WTC11 (cell line): ENCODE measurements at regions not wholly inside any gene's neighbourhood (a gene's known extent, or its start where the extent isn't known, plus 50 kb on each side); places are given as distances from the start of the nearest gene placed in this dataset.

Experiments used
- ATAC-seq: fragments of 200-7000 bp; cut with Tn5 transposase; 2 replicates; pipeline ENCODE4 v1.10.0; 2021; ENCODE audit warnings: mild to moderate bottlenecking, moderate library complexity
- CTCF ChIA-PET: fragments of 300-600 bp; sonication (Branson Sonifier 250); formaldehyde crosslinking; loops from one replicate; lab custom pipeline; 2021; ENCODE audit warnings: antibody characterized with exemption; lab: Charles Lee
- POLR2A ChIA-PET: fragments of 350-600 bp; sonication (Branson Sonifier 250); formaldehyde crosslinking; loops from one replicate; lab custom pipeline; 2021; ENCODE audit warnings: antibody characterized with exemption; lab: Charles Lee
- DNase-seq: peaks from one replicate; pipeline ENCODE4 v3.0.0; 2021; ENCODE audit warnings: low spot score
- H3K27ac Mint-ChIP-seq: 2 replicates; pipeline ENCODE4 v1.8.0; 2021; ENCODE audit warnings: mixed read lengths
- H3K27me3 Mint-ChIP-seq: 2 replicates; pipeline ENCODE4 v1.8.0; 2021; ENCODE audit warnings: low read depth, mild to moderate bottlenecking, moderate library complexity, mixed read lengths
- H3K36me3 Mint-ChIP-seq: 2 replicates; pipeline ENCODE4 v1.8.0; 2021; ENCODE audit warnings: mixed read lengths
- H3K4me1 Mint-ChIP-seq: 2 replicates; pipeline ENCODE4 v1.8.0; 2022; ENCODE audit warnings: mixed read lengths
- H3K4me3 Mint-ChIP-seq: 2 replicates; pipeline ENCODE4 v1.8.0; 2021; ENCODE audit warnings: mild to moderate bottlenecking, moderate library complexity, mixed read lengths
- H3K9me3 Mint-ChIP-seq: 2 replicates; pipeline ENCODE4 v1.8.0; 2021; ENCODE audit warnings: mixed read lengths
- AR ChIP-seq: fragments of 250-450 bp; sonication (Bioruptor Pico); IDR thresholded peaks from 2 replicates; pipeline ENCODE4 v1.9.0; 2021; ENCODE audit warnings: mild to moderate bottlenecking
- ATF2 ChIP-seq: sonication (generic); formaldehyde crosslinking; IDR thresholded peaks from 2 replicates; pipeline ENCODE4 v1.8.1; 2022; ENCODE audit warnings: low read depth, missing genetic modification reagents, borderline replicate concordance
- ATF6 ChIP-seq: sonication (generic); formaldehyde crosslinking; IDR thresholded peaks from 2 replicates; pipeline ENCODE4 v1.8.1; 2023; ENCODE audit warnings: mild to moderate bottlenecking, missing genetic modification reagents
- EMX1 ChIP-seq: fragments of 250-450 bp; sonication (Bioruptor Pico); IDR thresholded peaks from 2 replicates; pipeline ENCODE4 v1.8.0; 2021; ENCODE audit warnings: mild to moderate bottlenecking
- FOXK1 ChIP-seq: sonication (generic); formaldehyde crosslinking; IDR thresholded peaks from 2 replicates; pipeline ENCODE4 v1.8.0; 2022; ENCODE audit warnings: mild to moderate bottlenecking, moderate library complexity, missing genetic modification reagents
- GABPB1 ChIP-seq: sonication (generic); formaldehyde crosslinking; IDR thresholded peaks from 2 replicates; pipeline ENCODE4 v1.8.1; 2023; ENCODE audit warnings: mild to moderate bottlenecking, missing genetic modification reagents
- HMGA2 ChIP-seq: fragments of 250-450 bp; sonication (Bioruptor Pico); IDR thresholded peaks from 2 replicates; pipeline ENCODE4 v1.4.0; 2021; ENCODE audit warnings: mild to moderate bottlenecking, moderate library complexity
- IRF1 ChIP-seq: sonication (generic); formaldehyde crosslinking; IDR thresholded peaks from 2 replicates; pipeline ENCODE4 v1.8.0; 2023; ENCODE audit warnings: missing genetic modification reagents
- MAX ChIP-seq: sonication (generic); formaldehyde crosslinking; IDR thresholded peaks from 2 replicates; pipeline ENCODE4 v1.8.0; 2022; ENCODE audit warnings: mild to moderate bottlenecking, missing genetic modification reagents
- MLX ChIP-seq: sonication (generic); formaldehyde crosslinking; IDR thresholded peaks from 2 replicates; pipeline ENCODE4 v1.8.1; 2023; ENCODE audit warnings: mild to moderate bottlenecking, missing genetic modification reagents, moderate library complexity
- SP1 ChIP-seq: sonication (generic); formaldehyde crosslinking; conservative IDR thresholded peaks from 2 replicates; pipeline ENCODE4 v1.8.1; 2022; ENCODE audit warnings: missing genetic modification reagents
- ZNF219 ChIP-seq: sonication (generic); formaldehyde crosslinking; IDR thresholded peaks from 2 replicates; pipeline ENCODE4 v1.8.0; 2023; ENCODE audit warnings: missing genetic modification reagents, mild to moderate bottlenecking, borderline replicate concordance
- ZNF232 ChIP-seq: sonication (generic); formaldehyde crosslinking; IDR thresholded peaks from 2 replicates; pipeline ENCODE4 v1.8.0; 2022; ENCODE audit warnings: mild to moderate bottlenecking, missing genetic modification reagents
- ZNF425 ChIP-seq: fragments of 250-450 bp; sonication (Bioruptor Pico); conservative IDR thresholded peaks from 2 replicates; pipeline ENCODE4 v1.9.0; 2021; ENCODE audit warnings: mild to moderate bottlenecking

GRCh38 chr4:32340591-32340990 is 1620.4 kb downstream of the PCDH7 start (continued):
- TF ChIP-seq ZNF232 (CRISPR knock-in tag) (no peak), SP1 (CRISPR knock-in tag) (no peak), MAX (CRISPR knock-in tag) (no peak), GABPB1 (CRISPR knock-in tag) (no peak), HMGA2 (CRISPR knock-in tag) (no peak), EMX1 (CRISPR knock-in tag) (no peak), MLX (CRISPR knock-in tag) (no peak), ZNF219 (CRISPR knock-in tag) (no peak), ATF6 (CRISPR knock-in tag) (no peak)

- no peaks in the 10 kb centered on the region for H3K27me3 Mint-ChIP-seq
Measured at GRCh38 chr4:32341342-32341741, 1621.2 kb downstream of the PCDH7 start.

More at GRCh38 chr4:32341342-32341741, 1621.2 kb downstream of the PCDH7 start:
- ChIA-PET POLR2A (no interaction called here), CTCF (no interaction called here)
- ATAC-seq: no peak
- H3K4me1 Mint-ChIP-seq: peaks cover 9% of the 10 kb centered on the region
- no peak overlapping the region for H3K4me3 Mint-ChIP-seq
- H3K9me3 Mint-ChIP-seq: no peaks in the 10 kb centered on the region
- DNase-seq: no peak
- H3K36me3 Mint-ChIP-seq: no peaks in the 10 kb centered on the region
- TF ChIP-seq IRF1 (CRISPR knock-in tag) (no peak), ZNF425 (CRISPR knock-in tag) (no peak), AR (CRISPR knock-in tag) (no peak), ATF2 (CRISPR knock-in tag) (no peak), FOXK1 (CRISPR knock-in tag) (no peak)
- no peak overlapping the region for H3K27ac Mint-ChIP-seq
